ENCODE measurements at regions not wholly inside any gene's neighbourhood (a gene's known extent, or its start where the extent isn't known, plus 50 kb on each side); places are given as distances from the start of the nearest gene placed in this dataset.

- Histone ChIP-seq H3K4me1 (no peaks in the 10 kb centered on the region), H3K9me3 (no peaks in the 10 kb centered on the region), H3K27ac (peak overlapping the region; percentile 25), H3K4me3 (no peak overlapping the region), H3K27me3 (ENCODE audit: low read depth) (no peaks in the 10 kb centered on the region), H3K36me3 (no peaks in the 10 kb centered on the region)
- DNase-seq (no peak), ATAC-seq (peak in 1 of 2 donors; percentile 42)
- no peak for TF ChIP-seq CTCF (IDR thresholded peaks at IDR 0.05)
- intact Hi-C loops (cut with DNase I): no loop called here
Measured at GRCh38 chr3:174336784-174337183, 522.4 kb upstream of the NAALADL2 start.

- TF ChIP-seq CTCF (IDR thresholded peaks at IDR 0.05): no peak
- H3K4me3 ChIP-seq: no peak overlapping the region
- intact Hi-C loops (cut with DNase I): no loop called here
- no peak for DNase-seq
- H3K9me3 ChIP-seq: no peaks in the 10 kb centered on the region
- ATAC-seq: peak; percentile 55 to 59
- H3K4me1 ChIP-seq: no peaks in the 10 kb centered on the region
- H3K27me3 ChIP-seq (ENCODE audit: low read depth): no peaks in the 10 kb centered on the region
- no peaks in the 10 kb centered on the region for H3K36me3 ChIP-seq
- peak overlapping the region; percentile 25 for H3K27ac ChIP-seq
Measured at GRCh38 chr3:174337227-174337626, 521.9 kb upstream of the NAALADL2 start.

GRCh38 chr3:174340624-174341587 lies 518.2 kb upstream of the NAALADL2 start:
- no peak for TF ChIP-seq CTCF (IDR thresholded peaks at IDR 0.05)
- Histone ChIP-seq H3K4me3 (no peak overlapping the region), H3K27ac (no peak overlapping the region), H3K27me3 (ENCODE audit: low read depth) (no peaks in the 10 kb centered on the region), H3K9me3 (no peaks in the 10 kb centered on the region), H3K36me3 (no peaks in the 10 kb centered on the region), H3K4me1 (no peaks in the 10 kb centered on the region)
- intact Hi-C loops (cut with DNase I): no loop called here
- DNase-seq: no peak
- ATAC-seq: no peak

GRCh38 chr3:174342171-174342570 lies 517.0 kb upstream of the NAALADL2 start:
- no peaks in the 10 kb centered on the region for H3K27me3 ChIP-seq (ENCODE audit: low read depth)
- intact Hi-C loops (cut with DNase I): no loop called here
- no peak overlapping the region for H3K27ac ChIP-seq
- H3K36me3 ChIP-seq: no peaks in the 10 kb centered on the region
- DNase-seq (no peak), ATAC-seq (no peak)
- no peak for TF ChIP-seq CTCF (IDR thresholded peaks at IDR 0.05)
- no peaks in the 10 kb centered on the region for H3K4me1 ChIP-seq
- H3K4me3 ChIP-seq: no peak overlapping the region
- H3K9me3 ChIP-seq: no peaks in the 10 kb centered on the region

DNA sequence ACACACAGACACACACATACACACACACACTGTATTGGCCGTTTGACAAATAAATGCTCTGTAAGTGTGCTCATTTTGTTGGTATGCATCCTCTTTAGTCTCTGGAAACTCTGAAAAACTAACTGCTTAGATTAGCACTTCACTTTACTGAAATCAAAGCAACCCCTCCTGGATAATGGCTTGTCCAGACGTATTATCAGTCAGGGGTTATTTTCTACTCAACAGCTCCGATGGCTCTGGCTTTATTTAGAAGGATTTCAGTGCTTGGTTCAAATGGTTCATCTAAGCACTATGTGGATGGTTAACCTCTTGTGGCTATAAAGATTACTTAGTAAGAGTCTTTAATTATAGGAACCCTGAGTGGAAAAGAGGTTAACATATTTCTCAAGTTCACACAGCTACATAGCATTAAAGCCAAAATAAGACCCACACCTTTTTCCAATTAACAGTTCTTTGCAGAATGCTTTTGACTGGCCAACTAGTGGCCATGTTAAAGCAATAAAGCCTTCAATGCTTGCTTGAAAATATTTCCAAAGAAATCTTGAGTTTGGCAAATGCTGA lies 516.1 kb upstream of the NAALADL2 start:
- H3K27me3 ChIP-seq (ENCODE audit: low read depth): no peaks in the 10 kb centered on the region
- H3K27ac ChIP-seq: no peak overlapping the region
- no peaks in the 10 kb centered on the region for H3K4me1 ChIP-seq
- no peaks in the 10 kb centered on the region for H3K36me3 ChIP-seq
- DNase-seq (no peak), ATAC-seq (no peak)
- H3K4me3 ChIP-seq: no peak overlapping the region
- H3K9me3 ChIP-seq: no peaks in the 10 kb centered on the region
- no peak for TF ChIP-seq CTCF (IDR thresholded peaks at IDR 0.05)
- intact Hi-C loops (cut with DNase I): no loop called here

Measured in lower lobe of right lung (tissue), 2 donors.